ENCODE measurements at regions not wholly inside any gene's neighbourhood (a gene's known extent, or its start where the extent isn't known, plus 50 kb on each side); places are given as distances from the start of the nearest gene placed in this dataset.

DNA sequence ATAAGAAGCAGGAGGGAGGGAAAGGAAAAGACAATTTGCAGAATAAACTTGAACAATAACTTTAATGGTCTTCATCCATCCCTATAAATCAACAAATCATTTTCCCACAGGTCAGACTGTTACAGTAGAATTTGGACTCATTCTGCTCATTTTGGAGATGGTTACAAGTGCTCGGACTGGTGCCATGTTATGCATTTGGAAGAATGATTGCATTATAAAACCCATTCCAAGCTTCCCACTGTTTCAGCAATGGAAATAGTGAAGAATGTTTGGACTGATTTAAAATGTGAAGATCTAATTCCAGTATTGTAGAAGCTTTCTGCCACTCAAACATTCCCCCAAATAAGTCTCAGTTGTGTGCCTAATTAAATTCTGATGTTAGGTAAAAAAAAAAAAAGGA is 99.7 kb upstream of the ZEB1 start:
- TF ChIP-seq, protein P1, sequence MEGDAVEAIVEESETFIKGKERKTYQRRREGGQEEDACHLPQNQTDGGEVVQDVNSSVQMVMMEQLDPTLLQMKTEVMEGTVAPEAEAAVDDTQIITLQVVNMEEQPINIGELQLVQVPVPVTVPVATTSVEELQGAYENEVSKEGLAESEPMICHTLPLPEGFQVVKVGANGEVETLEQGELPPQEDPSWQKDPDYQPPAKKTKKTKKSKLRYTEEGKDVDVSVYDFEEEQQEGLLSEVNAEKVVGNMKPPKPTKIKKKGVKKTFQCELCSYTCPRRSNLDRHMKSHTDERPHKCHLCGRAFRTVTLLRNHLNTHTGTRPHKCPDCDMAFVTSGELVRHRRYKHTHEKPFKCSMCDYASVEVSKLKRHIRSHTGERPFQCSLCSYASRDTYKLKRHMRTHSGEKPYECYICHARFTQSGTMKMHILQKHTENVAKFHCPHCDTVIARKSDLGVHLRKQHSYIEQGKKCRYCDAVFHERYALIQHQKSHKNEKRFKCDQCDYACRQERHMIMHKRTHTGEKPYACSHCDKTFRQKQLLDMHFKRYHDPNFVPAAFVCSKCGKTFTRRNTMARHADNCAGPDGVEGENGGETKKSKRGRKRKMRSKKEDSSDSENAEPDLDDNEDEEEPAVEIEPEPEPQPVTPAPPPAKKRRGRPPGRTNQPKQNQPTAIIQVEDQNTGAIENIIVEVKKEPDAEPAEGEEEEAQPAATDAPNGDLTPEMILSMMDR (IDR thresholded peaks at IDR 0.05; ENCODE audit: insufficient read depth, low read length, poor library complexity, severe bottlenecking), result no peak
- TF ChIP-seq EZH2phosphoT487 (conservative IDR thresholded peaks at IDR 0.05; ENCODE audit: low read length), result no peak

Data from SU-DHL-6 (cell line).